Left renal pelvis (tissue), 4 donors: ENCODE measurements at regions not wholly inside any gene's neighbourhood (a gene's known extent, or its start where the extent isn't known, plus 50 kb on each side); places are given as distances from the start of the nearest gene placed in this dataset.

Experiments used
- DNase-seq, 4 donors: peaks; one replicate each; pipeline ENCODE4 v3.0.0-alpha.2; 2013; ENCODE audit warnings: low read depth in 4 of 4, low spot score in 3 of 4

DNA sequence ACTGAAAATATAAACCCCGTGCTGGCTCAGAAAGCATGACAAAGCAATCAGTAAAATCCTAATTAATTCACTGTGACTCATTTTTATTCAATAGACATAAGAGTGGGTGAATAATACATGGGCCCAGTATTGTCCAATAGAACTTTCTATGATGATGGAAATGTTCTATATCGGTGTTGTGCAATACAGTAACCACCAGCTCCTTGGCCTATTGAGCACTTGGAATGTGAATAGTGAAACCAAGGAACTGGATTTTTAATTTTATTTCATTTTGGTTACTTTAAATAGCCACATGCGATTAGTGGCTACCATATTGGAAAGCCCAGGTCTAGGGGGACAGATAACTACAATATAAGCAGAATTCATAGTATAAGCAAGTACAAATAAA lies 69.8 kb upstream of the PPP2R3A start:
- DNase-seq: no peak

DNA sequence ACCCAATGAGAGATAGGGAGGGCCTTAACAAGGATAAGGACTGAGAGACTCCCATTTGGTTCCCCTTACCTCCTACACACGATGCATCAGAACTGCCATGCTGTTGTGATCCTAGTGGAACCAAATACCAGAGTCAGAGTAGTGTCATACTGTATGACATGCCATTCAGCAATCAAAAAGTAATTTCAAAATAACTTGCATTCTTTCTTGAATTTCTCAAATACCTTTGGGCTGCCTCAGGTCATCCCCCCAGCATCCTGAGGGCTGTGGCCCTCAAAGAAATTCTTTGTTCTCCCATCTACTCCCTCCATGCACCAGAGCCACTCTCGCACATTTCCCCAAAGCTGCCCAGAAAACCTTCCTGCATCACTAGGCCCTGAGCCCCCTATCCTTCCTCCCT lies 68.9 kb upstream of the PPP2R3A start:
- DNase-seq: no peak

DNA sequence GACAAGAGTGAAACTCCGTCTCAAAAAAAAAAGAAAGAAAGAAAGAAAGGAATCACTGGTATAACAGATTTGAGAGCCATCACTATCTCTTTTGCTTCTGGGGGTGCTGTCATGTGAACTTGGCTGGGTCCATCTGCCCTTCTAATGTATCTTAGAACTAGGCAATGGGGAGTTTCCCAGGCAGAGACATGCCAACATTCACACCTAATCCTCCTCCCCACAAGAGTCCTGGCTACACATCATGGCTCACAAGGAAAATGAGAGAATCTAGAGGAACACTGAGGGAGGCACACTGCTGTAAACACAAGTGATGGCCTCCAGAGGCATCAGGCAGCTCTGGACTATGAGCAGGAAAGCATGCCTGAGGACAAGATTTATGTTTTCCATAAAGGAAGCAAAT lies 67.8 kb upstream of the PPP2R3A start:
- DNase-seq: no peak

DNA sequence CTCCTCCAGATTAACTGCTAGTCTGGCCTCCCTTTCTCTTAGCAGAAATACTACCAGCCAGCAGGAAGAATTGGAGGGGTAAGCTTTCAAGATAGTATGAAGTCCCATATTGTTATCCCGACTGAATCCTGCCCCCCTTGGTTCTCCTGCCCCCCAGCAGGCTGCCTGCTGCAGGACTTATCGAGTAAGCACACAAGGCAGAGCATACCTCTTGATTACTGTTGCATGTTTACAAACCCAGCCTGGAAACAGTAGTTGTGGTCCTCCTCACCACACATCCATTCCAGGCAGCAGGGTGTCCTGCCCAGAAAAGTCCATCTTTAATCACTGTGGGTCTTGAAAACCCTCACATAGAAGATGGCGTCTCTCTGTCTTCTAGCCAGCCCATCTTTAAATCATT lies 66.8 kb upstream of the PPP2R3A start:
- no peak for DNase-seq

DNA sequence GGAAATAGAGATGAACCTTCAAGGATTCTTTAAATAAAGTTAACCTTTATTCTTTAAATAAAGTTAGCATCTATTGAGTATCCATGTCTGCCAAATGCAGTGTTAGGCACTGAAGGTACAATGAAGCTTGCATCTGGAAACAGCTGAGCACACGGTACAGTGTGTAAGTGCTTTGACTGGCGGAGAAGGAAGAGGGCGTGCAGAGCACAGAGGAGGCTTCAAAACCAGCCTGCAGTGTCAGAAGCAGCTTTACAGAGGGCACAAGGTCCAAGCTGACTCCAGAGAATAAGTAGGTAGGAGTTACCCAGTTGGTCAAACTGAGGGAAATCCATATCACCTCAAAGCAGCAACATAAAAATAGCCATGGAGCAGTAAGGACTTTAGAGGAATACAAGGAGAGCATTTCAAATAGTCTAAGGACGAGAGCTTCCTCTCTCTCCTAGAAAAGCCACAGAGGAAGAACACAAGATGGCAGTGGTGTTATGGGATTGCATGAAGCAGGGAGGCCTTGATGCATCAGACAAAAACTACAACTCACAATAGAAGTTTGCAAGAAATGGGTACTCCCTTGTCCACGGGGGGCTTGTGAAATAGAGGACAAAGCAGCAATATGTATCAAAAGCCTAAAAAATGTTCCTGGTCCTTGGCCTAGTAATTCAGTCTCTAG lies 60.3 kb upstream of the PPP2R3A start:
- no peak for DNase-seq

DNA sequence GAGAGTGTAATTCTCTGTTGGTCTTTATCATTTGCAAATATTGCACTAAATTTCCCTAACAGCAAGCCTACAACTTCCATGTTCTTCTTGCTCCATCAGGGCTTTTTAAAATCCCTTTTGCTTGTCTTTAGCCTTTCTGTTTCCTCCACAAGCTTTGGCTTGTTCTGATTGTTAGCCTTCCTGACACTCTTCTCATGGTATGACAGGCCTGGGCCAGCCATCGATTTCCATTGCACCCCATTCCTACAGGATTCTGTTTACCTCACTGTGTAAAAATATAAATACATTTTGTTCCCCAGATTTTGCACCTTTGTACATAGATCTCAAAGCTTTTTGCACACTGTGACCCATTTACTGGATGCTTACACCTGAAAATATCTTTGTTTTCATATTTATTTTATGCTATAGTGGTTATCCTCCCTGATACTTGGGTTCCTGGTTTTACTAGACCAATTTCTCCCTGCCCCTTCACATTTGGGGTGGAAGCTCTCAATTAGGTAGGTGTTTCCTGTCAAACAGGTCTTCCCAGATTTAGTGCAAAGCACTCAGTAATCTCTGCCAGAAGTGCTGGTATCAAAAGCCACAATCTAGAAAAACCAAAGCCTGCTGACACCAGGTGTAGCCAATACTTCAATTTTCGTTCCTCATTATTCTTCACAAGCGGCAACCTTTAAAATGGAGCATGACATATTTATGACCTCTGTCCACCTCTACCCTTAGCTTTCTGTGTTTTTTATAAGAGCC lies 57.9 kb upstream of the PPP2R3A start:
- DNase-seq: no peak

DNA sequence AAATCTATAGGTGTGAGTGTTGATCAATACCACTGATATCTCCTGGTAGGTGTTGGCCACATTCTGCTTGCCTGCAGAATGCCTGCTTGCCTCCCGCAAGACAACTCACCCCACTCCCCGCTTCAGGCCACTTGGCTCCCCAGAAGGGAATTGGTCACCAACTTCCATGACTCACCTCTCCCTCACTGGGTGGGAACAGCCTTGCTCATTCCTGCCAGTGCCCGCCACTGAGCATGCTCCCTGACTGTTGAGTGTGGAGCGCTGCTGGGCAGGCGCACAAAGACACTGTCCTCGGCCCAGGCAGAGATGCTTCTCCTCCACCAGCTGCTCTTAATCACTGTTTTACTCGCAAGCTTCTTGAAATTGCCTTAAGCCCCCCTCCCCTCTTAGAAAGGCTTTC lies 57.3 kb upstream of the PPP2R3A start:
- no peak for DNase-seq

DNA sequence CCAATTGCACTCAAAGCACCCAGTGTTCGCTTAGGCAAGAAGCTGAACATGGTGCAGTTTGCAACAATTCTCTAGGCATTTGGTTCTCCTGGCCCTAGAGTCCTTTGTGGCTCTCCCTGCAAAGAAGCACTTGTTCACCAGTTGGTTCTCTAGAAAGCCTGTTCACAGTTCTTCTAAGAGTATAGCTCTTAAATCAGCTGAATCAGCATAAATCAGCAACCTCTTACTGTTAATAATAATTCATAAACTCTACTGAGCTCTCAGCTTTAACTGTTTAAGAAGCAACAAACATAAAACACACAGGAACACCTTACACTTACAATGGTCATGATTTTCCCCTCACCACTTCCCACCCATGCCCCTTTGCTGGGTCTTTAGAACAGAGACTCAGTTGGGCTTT lies 56.8 kb upstream of the PPP2R3A start:
- no peak for DNase-seq

DNA sequence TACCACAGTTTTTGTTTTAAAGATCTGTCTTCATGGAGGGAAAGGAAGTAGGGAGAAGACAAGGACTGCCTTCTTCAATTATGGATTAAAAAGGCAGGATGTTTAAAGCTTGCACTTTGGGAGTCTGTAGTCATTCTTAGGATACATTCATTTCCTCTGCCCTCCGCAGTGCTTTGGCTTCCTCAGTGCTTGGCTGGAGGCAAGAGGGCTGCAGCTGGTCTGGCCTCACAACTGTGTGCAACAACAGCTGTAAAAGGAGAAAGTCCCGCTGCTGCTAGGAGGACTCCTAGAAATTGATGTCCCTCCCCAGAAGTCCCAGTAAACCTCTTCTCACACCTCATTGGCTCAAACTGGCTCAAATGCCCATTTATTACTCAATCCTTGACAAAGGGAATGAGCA lies 54.4 kb upstream of the PPP2R3A start:
- DNase-seq: no peak

DNA sequence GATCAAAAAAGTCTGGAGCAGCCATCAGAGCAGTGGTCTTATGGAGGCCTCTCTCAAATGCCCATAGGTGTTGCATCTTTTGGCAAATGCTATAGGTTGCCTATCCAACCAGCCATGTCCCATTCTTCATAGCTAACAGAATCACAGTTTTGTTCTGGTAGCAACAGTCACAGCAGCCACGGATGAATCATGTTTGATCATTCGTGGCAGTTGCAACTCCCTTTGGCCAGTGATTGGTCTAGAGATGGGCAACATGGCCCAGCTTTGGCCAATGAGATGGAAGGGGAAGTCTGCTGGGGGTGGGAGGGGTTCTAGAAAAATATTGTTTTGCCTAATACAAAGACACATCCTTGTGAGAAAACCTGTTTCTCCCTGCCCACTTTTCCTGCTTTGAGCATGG lies 50.3 kb upstream of the PPP2R3A start:
- DNase-seq: no peak
